Hepatic stellate cell (primary cell): ENCODE measurements at regions not wholly inside any gene's neighbourhood (a gene's known extent, or its start where the extent isn't known, plus 50 kb on each side); places are given as distances from the start of the nearest gene placed in this dataset.

Source experiments
- DNase-seq: peaks from one replicate; pipeline ENCODE4 v3.0.0; 2011; ENCODE audit warnings: low spot score

- DNase-seq, result no peak
Observed at GRCh38 chr5:26828294-26828693, 210.1 kb downstream of the CDH9 start.

- DNase-seq, result no peak
Observed at GRCh38 chr5:26813235-26813634, 225.2 kb downstream of the CDH9 start.

GRCh38 chr5:26812714-26813113 is 225.7 kb downstream of the CDH9 start:
- no peak for DNase-seq

GRCh38 chr5:26807231-26808199 is 230.9 kb downstream of the CDH9 start:
- DNase-seq, result no peak

GRCh38 chr5:26805076-26805475 is 233.3 kb downstream of the CDH9 start:
- no peak for DNase-seq

GRCh38 chr5:26802944-26803343 is 235.4 kb downstream of the CDH9 start:
- no peak for DNase-seq

- no peak for DNase-seq
Observed at GRCh38 chr5:26791433-26791832, 247.0 kb downstream of the CDH9 start.

GRCh38 chr5:26791021-26791420 is 247.4 kb downstream of the CDH9 start:
- no peak for DNase-seq

GRCh38 chr5:26763215-26763614 is 275.2 kb downstream of the CDH9 start:
- no peak for DNase-seq

- DNase-seq, result no peak
Observed at GRCh38 chr5:26761446-26761845, 276.9 kb downstream of the CDH9 start.

GRCh38 chr5:26761045-26761444 is 277.3 kb downstream of the CDH9 start:
- DNase-seq, result no peak

- no peak for DNase-seq
Observed at GRCh38 chr5:26757941-26758340, 280.4 kb downstream of the CDH9 start.

- DNase-seq, result no peak
Observed at GRCh38 chr5:26749829-26750228, 288.6 kb downstream of the CDH9 start.

- DNase-seq, result no peak
Observed at GRCh38 chr5:26740182-26740581, 298.2 kb downstream of the CDH9 start.

GRCh38 chr5:26737348-26738265 is 300.8 kb downstream of the CDH9 start:
- DNase-seq, result no peak

GRCh38 chr5:26727916-26728315 is 310.5 kb downstream of the CDH9 start:
- DNase-seq, result no peak

- no peak for DNase-seq
Observed at GRCh38 chr5:26719803-26720202, 318.6 kb downstream of the CDH9 start.

- DNase-seq, result no peak
Observed at GRCh38 chr5:26700759-26701384, 337.5 kb downstream of the CDH9 start.

GRCh38 chr5:26692952-26693351 is 345.4 kb downstream of the CDH9 start:
- no peak for DNase-seq

- no peak for DNase-seq
Observed at GRCh38 chr5:26691486-26691885, 346.9 kb downstream of the CDH9 start.

- DNase-seq, result no peak
Observed at GRCh38 chr5:26690511-26690910, 347.9 kb downstream of the CDH9 start.

- DNase-seq, result no peak
Observed at GRCh38 chr5:26681861-26682260, 356.5 kb downstream of the CDH9 start.
